CD14-positive monocyte (primary cell): ENCODE measurements at regions not wholly inside any gene's neighbourhood (a gene's known extent, or its start where the extent isn't known, plus 50 kb on each side); places are given as distances from the start of the nearest gene placed in this dataset.

Experiments
- DNase-seq, 3 donors: peaks; one replicate each; pipeline ENCODE4 v3.0.0-alpha.2; 2011 to 2022
- H2AFZ ChIP-seq: 2 replicates; pipeline ENCODE4 v1.6.0; 2012; ENCODE audit warnings: mild to moderate bottlenecking, low read depth, low read length, inconsistent platforms; ENCODE audit not compliant: insufficient read depth, poor library complexity, severe bottlenecking
- H3K27ac ChIP-seq, 2 donors: 1 replicate in 1 of 2; 2 replicates in 1 of 2; pipeline ENCODE4 v1.5.1; 2012 to 2013; ENCODE audit warnings: low read length in 2 of 2, control low read depth in 1 of 2, inconsistent platforms in 1 of 2, low read depth in 1 of 2, mild to moderate bottlenecking in 1 of 2
- H3K27me3 ChIP-seq, 2 donors: one replicate each; pipeline versions ENCODE4 v1.6.0 to v1.6.1; 2011 to 2013; ENCODE audit warnings: low read length in 2 of 2; ENCODE audit not compliant: control insufficient read depth in 2 of 2, insufficient read depth in 2 of 2
- H3K36me3 ChIP-seq, 2 donors: replicated peaks in 1 of 2; 1 replicate in 1 of 2; 2 replicates in 1 of 2; pipeline versions ENCODE4 v1.5.1 to v1.6.1; 2012 to 2013; ENCODE audit warnings: low read length in 2 of 2, control low read depth in 1 of 2, inconsistent platforms in 1 of 2, mild to moderate bottlenecking in 1 of 2; ENCODE audit not compliant: insufficient read depth in 2 of 2, control insufficient read depth in 1 of 2
- H3K4me1 ChIP-seq, 2 donors: 1 replicate in 1 of 2; 2 replicates in 1 of 2; pipeline versions ENCODE4 v1.5.1 to v1.6.1; 2012 to 2013; ENCODE audit warnings: low read length in 2 of 2, control low read depth in 1 of 2, inconsistent platforms in 1 of 2, mild to moderate bottlenecking in 1 of 2, moderate library complexity in 1 of 2; ENCODE audit not compliant: insufficient read depth in 2 of 2, control insufficient read depth in 1 of 2
- H3K4me2 ChIP-seq: replicated peaks from 2 replicates; pipeline ENCODE3; 2012; ENCODE audit warnings: low read length, moderate library complexity, mild to moderate bottlenecking; ENCODE audit not compliant: poor library complexity, severe bottlenecking; ENCODE audit errors: extremely low read depth
- H3K4me3 ChIP-seq, 3 experiments: fragments of 200-600 bp in 1 of 3; sonication (generic) in 1 of 3; replicated peaks in 1 of 3; 1 replicate in 2 of 3; 2 replicates in 1 of 3; pipeline ENCODE4 v1.5.1; 2011 to 2013; ENCODE audit warnings: low read length in 3 of 3, mild to moderate bottlenecking in 3 of 3, control low read depth in 2 of 3, low read depth in 2 of 3, inconsistent platforms in 1 of 3, moderate library complexity in 1 of 3
- H3K79me2 ChIP-seq: 2 replicates; pipeline ENCODE4 v1.6.0; 2012; ENCODE audit warnings: mild to moderate bottlenecking, control low read depth, inconsistent platforms, low read length, moderate library complexity; ENCODE audit not compliant: insufficient read depth
- H3K9ac ChIP-seq: 2 replicates; pipeline ENCODE4 v1.6.0; 2017; ENCODE audit warnings: low read length, mild to moderate bottlenecking; ENCODE audit not compliant: insufficient read depth, poor library complexity, severe bottlenecking
- H3K9me3 ChIP-seq, 2 donors: replicated peaks in 1 of 2; 1 replicate in 1 of 2; 2 replicates in 1 of 2; pipeline versions ENCODE4 v1.5.1 to v1.6.1; 2012 to 2013; ENCODE audit warnings: low read length in 2 of 2, control low read depth in 1 of 2; ENCODE audit not compliant: control insufficient read depth in 1 of 2, insufficient read depth in 1 of 2
- H4K20me1 ChIP-seq: 2 replicates; pipeline ENCODE4 v1.6.0; 2012; ENCODE audit warnings: mild to moderate bottlenecking, low read length, control low read depth, moderate library complexity; ENCODE audit not compliant: insufficient read depth
- H3K27ac Mint-ChIP-seq, 7 donors: one replicate each; pipeline ENCODE4 v1.8.0; 2020; ENCODE audit warnings: mild to moderate bottlenecking in 7 of 7, mixed read lengths in 7 of 7, moderate library complexity in 6 of 7, inconsistent platforms in 2 of 7
- H3K27me3 Mint-ChIP-seq, 3 donors: one replicate each; pipeline ENCODE4 v1.8.0; 2021 to 2022; ENCODE audit warnings: low read depth in 3 of 3, mild to moderate bottlenecking in 3 of 3, mixed read lengths in 3 of 3, moderate library complexity in 3 of 3, inconsistent platforms in 1 of 3
- H3K36me3 Mint-ChIP-seq, 2 donors: one replicate each; pipeline ENCODE4 v1.8.0; 2020; ENCODE audit warnings: mixed read lengths in 2 of 2, inconsistent platforms in 1 of 2, mild to moderate bottlenecking in 1 of 2
- H3K4me1 Mint-ChIP-seq: one replicate; pipeline ENCODE4 v1.8.0; 2020; ENCODE audit warnings: mild to moderate bottlenecking, mixed read lengths
- H3K4me3 Mint-ChIP-seq, 2 donors: one replicate each; pipeline ENCODE4 v1.8.0; 2020; ENCODE audit warnings: mild to moderate bottlenecking in 2 of 2, mixed read lengths in 2 of 2, moderate library complexity in 1 of 2
- H3K9me3 Mint-ChIP-seq, 7 donors: one replicate each; pipeline ENCODE4 v1.8.0; 2020 to 2022; ENCODE audit warnings: mixed read lengths in 7 of 7, mild to moderate bottlenecking in 6 of 7, moderate library complexity in 6 of 7, inconsistent platforms in 2 of 7
- WGBS: methylation state at CpG from one replicate; pipeline ENCODE4 v1.1.5; 2013; ENCODE audit warnings: missing lambda C conversion rate; ENCODE audit not compliant: insufficient coverage; 5-methylcytosine and 5-hydroxymethylcytosine counted together
- intact Hi-C, 2 donors: fragments of 100-400 bp; cut with micrococcal nuclease; formaldehyde crosslinking; loops; one replicate each; pipeline versions ENCODE4 v1.15.0 to v1.15.1; 2023
- TF ChIP-seq, protein P1 (sequence below): fragments of 200-600 bp; IDR thresholded peaks from one replicate; pipeline ENCODE4 v1.8.0; 2022; ENCODE audit warnings: antibody characterized with exemption, mild to moderate bottlenecking

DNA sequence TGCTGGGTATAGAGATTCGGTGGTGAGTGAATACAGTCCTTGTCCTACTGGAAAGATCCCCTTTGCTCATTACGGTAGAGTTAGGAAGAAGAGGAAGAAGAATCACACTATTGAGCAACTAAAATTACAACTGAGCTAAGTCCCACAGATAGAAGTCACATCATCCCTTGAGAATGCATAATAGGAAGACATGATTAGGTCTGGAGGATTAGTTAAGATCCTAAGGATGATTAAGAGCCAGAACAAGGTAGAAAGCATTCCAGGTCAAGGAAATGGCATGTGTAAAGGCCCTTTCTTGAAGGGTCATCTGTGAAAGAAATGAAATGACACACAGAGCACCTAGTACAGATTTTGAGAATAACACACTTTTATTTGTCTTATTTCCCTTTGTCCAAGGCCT is 503.5 kb downstream of the HAPSTR1 start:
- H3K27me3 Mint-ChIP-seq: no peaks in the 10 kb centered on the region
- H3K79me2 ChIP-seq: no peaks in the 10 kb centered on the region
- intact Hi-C loops: no loop called here
- H3K9me3 Mint-ChIP-seq: peaks cover 0 to 12% (median 4%) of the 10 kb centered on the region in 7 donors
- TF ChIP-seq, protein P1, sequence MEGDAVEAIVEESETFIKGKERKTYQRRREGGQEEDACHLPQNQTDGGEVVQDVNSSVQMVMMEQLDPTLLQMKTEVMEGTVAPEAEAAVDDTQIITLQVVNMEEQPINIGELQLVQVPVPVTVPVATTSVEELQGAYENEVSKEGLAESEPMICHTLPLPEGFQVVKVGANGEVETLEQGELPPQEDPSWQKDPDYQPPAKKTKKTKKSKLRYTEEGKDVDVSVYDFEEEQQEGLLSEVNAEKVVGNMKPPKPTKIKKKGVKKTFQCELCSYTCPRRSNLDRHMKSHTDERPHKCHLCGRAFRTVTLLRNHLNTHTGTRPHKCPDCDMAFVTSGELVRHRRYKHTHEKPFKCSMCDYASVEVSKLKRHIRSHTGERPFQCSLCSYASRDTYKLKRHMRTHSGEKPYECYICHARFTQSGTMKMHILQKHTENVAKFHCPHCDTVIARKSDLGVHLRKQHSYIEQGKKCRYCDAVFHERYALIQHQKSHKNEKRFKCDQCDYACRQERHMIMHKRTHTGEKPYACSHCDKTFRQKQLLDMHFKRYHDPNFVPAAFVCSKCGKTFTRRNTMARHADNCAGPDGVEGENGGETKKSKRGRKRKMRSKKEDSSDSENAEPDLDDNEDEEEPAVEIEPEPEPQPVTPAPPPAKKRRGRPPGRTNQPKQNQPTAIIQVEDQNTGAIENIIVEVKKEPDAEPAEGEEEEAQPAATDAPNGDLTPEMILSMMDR: no peak
- no peaks in the 10 kb centered on the region for H3K4me1 ChIP-seq
- no peaks in the 10 kb centered on the region for H3K36me3 ChIP-seq
- H3K27ac ChIP-seq: no peak overlapping the region
- no peak overlapping the region for H3K4me3 ChIP-seq
- WGBS: no CpG with 5 or more reads among the region's 2 CpGs
- H3K4me3 Mint-ChIP-seq: no peak overlapping the region
- H3K4me2 ChIP-seq: no peak overlapping the region
- H3K9me3 ChIP-seq: peaks cover 0 to 4% of the 10 kb centered on the region in 2 donors
- H3K36me3 Mint-ChIP-seq: no peaks in the 10 kb centered on the region
- no peaks in the 10 kb centered on the region for H3K4me1 Mint-ChIP-seq
- H4K20me1 ChIP-seq: no peaks in the 10 kb centered on the region
- no peak overlapping the region for H3K9ac ChIP-seq
- DNase-seq: no peak
- H3K27ac Mint-ChIP-seq: no peak overlapping the region
- H3K27me3 ChIP-seq: no peaks in the 10 kb centered on the region
- H2AFZ ChIP-seq: no peak overlapping the region

DNA sequence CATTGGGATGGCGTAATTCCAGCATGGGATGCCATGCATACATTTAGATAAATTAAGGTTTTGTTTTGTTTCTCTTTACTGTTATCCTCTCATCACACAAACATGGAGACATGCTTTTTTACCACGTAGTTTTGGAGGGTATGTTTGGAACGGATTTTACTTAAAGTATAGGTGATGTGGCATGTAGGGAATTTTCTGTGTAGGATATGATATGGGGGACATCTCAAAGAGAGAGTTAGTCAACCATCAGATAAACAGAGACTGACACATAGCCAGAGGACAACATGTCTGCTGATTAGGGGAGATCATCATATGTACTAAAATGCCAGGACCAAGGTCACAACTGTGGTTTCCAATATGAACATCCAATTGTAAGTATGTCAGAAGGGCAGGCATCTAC is 503.9 kb downstream of the HAPSTR1 start:
- Histone ChIP-seq H3K4me3 (no peak overlapping the region), H3K79me2 (no peaks in the 10 kb centered on the region), H3K4me1 (no peaks in the 10 kb centered on the region), H3K4me2 (no peak overlapping the region), H3K27me3 (no peaks in the 10 kb centered on the region), H3K9ac (no peak overlapping the region), H3K36me3 (no peaks in the 10 kb centered on the region), H3K9me3 (peaks cover 0 to 4% of the 10 kb centered on the region in 2 donors), H4K20me1 (no peaks in the 10 kb centered on the region), H2AFZ (no peak overlapping the region), H3K27ac (no peak overlapping the region)
- H3K9me3 Mint-ChIP-seq: peaks cover 0 to 11% (median 0%) of the 10 kb centered on the region in 7 donors
- H3K4me3 Mint-ChIP-seq: no peak overlapping the region
- no peaks in the 10 kb centered on the region for H3K36me3 Mint-ChIP-seq
- intact Hi-C loops: no loop called here
- H3K27me3 Mint-ChIP-seq: no peaks in the 10 kb centered on the region
- no peak overlapping the region for H3K27ac Mint-ChIP-seq
- no CpG with 5 or more reads among the region's 3 CpGs for WGBS
- no peak for DNase-seq
- H3K4me1 Mint-ChIP-seq: no peaks in the 10 kb centered on the region
- TF ChIP-seq, protein P1: no peak
